ENCODE measurements at regions not wholly inside any gene's neighbourhood (a gene's known extent, or its start where the extent isn't known, plus 50 kb on each side); places are given as distances from the start of the nearest gene placed in this dataset.

DNA sequence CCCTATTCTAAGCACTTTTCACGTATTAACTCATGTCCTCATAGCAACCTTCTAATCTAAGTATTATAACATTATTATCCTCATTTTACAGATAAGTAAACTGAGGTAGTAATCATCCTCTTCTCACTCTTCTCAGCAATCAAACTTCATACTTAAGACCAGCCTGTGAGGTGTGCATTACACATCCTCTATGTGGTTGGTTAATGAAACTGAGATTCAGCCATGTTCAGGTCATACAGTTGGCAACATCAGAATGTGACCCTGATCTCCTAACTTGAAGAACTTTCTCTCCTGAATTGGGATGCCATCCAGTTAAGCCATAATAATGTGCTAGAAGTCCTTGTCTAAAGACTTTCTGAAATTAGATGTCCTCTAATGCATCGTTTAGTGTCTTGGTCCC, 275.1 kb upstream of the ANKRD55 start:
- DNase-seq: no peak

GRCh38 chr5:56507351-56507930, 274.3 kb upstream of the ANKRD55 start:
- no peak for DNase-seq

DNA sequence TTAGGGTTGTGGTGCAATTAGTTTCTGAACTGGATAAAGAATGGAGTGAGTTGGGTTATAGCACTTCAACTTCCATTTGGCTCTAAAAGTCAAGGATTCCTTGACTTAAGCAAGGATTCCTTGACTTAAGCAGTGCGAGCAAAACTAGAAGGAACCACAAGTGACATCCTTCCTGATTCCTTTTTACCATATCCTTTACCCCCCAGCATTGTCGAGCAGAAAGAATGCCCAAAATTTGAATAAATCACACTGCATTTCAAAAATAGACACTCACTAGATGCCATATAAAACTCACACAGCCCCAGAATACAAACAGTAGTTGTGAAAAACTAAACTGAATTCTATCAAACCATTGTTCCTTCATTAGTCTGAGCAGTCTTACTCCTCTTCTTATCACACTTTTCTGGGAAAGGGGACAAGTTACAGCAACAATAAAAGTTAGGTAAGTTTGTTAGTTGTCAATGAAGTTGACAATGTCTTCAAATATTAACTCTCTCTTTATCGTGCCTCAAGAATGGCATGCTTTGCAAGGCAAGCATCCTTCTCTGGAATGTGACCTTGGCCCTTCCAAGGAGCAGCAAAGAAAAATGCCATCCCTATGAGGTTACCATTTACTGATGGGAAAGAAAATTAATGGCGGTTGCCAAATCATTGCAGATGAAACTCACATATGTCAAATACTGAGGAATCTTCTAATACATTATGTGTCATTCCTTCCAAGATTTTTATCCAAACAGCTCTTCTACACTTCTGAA, 273.3 kb upstream of the ANKRD55 start:
- DNase-seq: no peak

GRCh38 chr5:56503929-56504328, 270.8 kb upstream of the ANKRD55 start:
- DNase-seq: no peak

DNA sequence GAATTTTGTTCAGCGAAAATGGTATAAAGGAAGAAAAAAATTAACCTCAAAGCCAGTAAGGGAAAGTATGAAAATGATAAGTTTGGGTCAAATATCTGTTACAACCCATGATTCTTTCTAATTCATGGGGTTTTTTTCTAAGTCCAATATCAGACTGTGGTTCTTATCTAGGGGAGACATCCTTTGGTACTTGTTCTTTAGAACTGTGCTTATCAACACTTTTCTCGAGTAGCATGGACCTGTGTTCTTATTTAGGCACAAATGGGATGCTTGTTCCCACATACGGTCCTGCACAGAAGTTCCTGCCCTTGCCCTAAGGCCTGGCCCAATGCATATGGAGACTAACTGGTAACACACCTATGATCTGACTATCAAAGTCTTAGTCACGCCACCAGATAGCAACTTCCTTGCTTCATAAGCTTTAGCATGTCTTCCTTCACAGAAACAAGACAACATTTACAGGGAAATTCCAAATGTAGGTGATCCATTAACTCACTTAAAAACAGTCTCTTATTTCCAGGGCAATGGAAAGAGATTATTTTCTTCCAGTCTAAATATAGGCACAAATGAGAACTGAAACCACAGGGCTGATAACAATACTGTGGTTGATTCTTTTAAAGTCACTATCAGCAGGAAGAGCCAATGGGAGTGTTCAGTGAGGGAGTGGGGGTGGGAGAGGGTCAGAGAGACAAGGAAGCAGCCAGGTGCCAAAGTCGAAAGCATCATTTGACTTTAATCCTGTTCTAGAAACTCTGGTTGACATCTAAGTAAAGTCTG, 268.8 kb upstream of the ANKRD55 start:
- no peak for DNase-seq

DNA sequence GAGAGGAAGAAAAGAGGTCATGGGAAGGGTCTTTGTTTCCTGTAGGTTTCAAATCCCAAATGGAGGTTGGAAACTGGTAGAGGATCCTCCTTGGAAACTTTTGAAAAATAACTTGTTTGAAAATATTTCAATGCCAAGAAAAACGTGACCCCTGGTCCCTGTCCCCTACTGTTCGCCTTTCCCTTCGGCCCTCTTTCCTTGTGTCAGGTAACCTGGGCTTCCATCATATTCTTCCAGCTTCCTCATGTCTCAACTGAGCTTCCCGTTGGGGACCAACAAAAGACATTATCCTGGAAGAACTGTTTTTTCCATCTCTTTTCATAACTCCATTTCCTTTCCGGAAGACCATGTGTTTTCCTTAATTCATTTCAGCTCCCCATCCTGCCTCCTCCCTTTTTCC, 266.8 kb upstream of the ANKRD55 start:
- no peak for DNase-seq

- DNase-seq: no peak
Observed at GRCh38 chr5:56499491-56499890, 266.4 kb upstream of the ANKRD55 start.

- DNase-seq: no peak
Observed at GRCh38 chr5:56498759-56499395, 265.7 kb upstream of the ANKRD55 start.

DNA sequence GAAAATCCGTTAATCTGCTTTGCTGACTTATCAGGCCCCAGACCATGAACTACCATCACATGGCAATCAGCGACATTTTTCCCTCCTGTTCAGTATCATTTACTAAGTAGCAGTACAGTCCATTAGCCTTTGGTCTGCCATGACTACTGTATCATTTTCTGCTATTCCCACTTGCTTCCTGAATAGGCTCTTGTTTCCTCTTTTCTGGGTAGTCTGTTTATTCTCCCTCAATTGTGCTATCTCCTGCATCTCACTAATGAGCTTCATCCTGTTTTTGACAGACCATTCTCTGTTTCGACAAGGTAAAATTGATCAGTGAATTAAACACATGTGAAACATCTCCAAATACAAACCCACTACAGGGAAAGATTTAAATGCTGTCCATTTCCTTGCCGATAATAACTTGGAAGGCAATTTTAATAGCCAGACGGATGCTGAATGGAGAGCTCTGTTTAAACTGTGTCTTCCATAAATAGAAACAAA, 263.5 kb upstream of the ANKRD55 start:
- no peak for DNase-seq

DNA sequence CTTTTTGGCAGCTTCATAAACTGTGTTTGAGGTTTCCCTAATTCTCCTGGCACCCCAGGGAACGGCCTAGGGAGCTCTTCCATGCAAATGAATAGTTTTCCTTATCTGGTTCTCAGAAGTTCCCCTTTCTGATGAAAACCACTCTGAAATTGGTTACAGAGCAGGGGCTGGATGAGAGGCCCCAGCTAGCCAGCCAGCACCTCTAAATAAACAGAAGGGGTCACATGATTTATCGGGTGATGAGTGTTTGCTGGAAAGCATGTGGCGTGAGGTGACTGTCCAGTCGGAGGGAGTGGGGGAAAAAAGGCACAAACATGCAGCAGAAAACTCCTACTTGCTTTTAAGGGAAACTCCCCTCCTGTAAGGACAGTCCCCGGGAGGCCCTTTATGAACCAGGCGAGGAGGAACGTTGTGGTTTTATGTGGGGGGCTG, 261.2 kb upstream of the ANKRD55 start:
- DNase-seq: no peak

DNA sequence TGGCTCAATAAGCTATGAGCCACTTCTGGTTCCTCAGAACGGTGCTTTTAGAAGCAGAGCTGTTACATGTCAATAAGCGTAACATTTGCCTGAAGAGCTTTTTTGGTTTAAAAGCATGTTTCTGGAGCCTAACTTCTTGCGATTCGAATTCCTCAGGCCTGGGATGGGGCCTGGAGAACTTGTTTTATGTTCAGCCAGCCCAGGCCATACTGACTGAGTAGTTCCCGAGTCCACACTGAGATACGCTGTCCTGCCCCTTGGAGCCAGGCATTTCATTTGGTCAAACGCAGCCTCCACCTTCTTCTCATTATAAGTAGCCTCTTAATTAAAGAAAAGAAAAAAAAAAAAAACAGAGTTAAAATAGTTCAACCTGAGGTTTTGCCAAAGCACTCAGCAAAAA, 260.6 kb upstream of the ANKRD55 start:
- DNase-seq: no peak

- no peak for DNase-seq
Observed at GRCh38 chr5:56493308-56493707, 260.2 kb upstream of the ANKRD55 start.

- DNase-seq: no peak
Observed at GRCh38 chr5:56492812-56493211, 259.7 kb upstream of the ANKRD55 start.

GRCh38 chr5:56490971-56491468, 257.9 kb upstream of the ANKRD55 start:
- DNase-seq: no peak

GRCh38 chr5:56489272-56489671, 256.1 kb upstream of the ANKRD55 start:
- no peak for DNase-seq

GRCh38 chr5:56487528-56488115, 254.5 kb upstream of the ANKRD55 start:
- DNase-seq: no peak

- DNase-seq: no peak
Observed at GRCh38 chr5:56482363-56482762, 249.2 kb upstream of the ANKRD55 start.

- no peak for DNase-seq
Observed at GRCh38 chr5:56481428-56482357, 248.6 kb upstream of the ANKRD55 start.

- DNase-seq: no peak
Observed at GRCh38 chr5:56480705-56481427, 247.7 kb upstream of the ANKRD55 start.

- DNase-seq: no peak
Observed at GRCh38 chr5:56480078-56480704, 247.1 kb upstream of the ANKRD55 start.
